Endothelial cell of umbilical vein (primary cell): ENCODE measurements at regions not wholly inside any gene's neighbourhood (a gene's known extent, or its start where the extent isn't known, plus 50 kb on each side); places are given as distances from the start of the nearest gene placed in this dataset.
"Not testable (repeated sequence)": the region's sequence is repeated elsewhere in the genome, so short reads cannot be mapped to it uniquely, and the experiment has no call there.

Source experiments
- BruUV-seq: library from RNA; stranded (reverse); fragments of 400-500 nt; replicated peaks from 2 replicates; lab custom pipeline; 2021; lab: Mats Ljungman, UMichigan
- CTCF ChIA-PET: fragments of 300-600, 350-600 bp; sonication (Branson Sonifier 250); formaldehyde crosslinking; loops from one replicate; lab custom pipeline; 2021; ENCODE audit warnings: antibody characterized with exemption, inconsistent platforms; lab: Charles Lee
- POLR2A ChIA-PET: fragments of 300-600, 350-600 bp; sonication (Branson Sonifier 250); formaldehyde crosslinking; loops from one replicate; lab custom pipeline; 2021; ENCODE audit warnings: antibody characterized with exemption, inconsistent platforms; lab: Charles Lee
- DNase-seq: peaks from one replicate; pipeline ENCODE4 v3.0.0-alpha.2; 2011; ENCODE audit warnings: low read depth, low spot score
- FAIRE-seq: peaks from 2 replicates; lab custom pipeline; 2011; peaks lifted over from hg19 to GRCh38; lab: Jason Lieb, UNC
- H2AFZ ChIP-seq: 2 replicates; pipeline ENCODE4 v1.6.0; 2012; ENCODE audit warnings: low read depth, low read length, control low read depth, inconsistent platforms
- H3K27ac ChIP-seq: 2 replicates; pipeline ENCODE4 v1.5.1; 2011; ENCODE audit warnings: low read depth, mild to moderate bottlenecking, control low read depth, low read length, moderate library complexity; ENCODE audit not compliant: insufficient read depth
- H3K27me3 ChIP-seq, 2 experiments: 2 replicates each; pipeline versions ENCODE4 v1.6.0 to v1.6.1; 2011; ENCODE audit warnings: low read length in 2 of 2, mixed read lengths in 1 of 2; ENCODE audit not compliant: control insufficient read depth in 2 of 2, insufficient read depth in 2 of 2
- H3K36me3 ChIP-seq, 2 experiments: 2 replicates in 1 of 2; 3 replicates in 1 of 2; pipeline ENCODE4 v1.5.1; 2011; ENCODE audit warnings: low read length in 2 of 2, mild to moderate bottlenecking in 1 of 2, moderate library complexity in 1 of 2; ENCODE audit not compliant: control insufficient read depth in 2 of 2, insufficient read depth in 2 of 2; ENCODE audit errors: extremely low read depth in 1 of 2
- H3K4me1 ChIP-seq: 3 replicates; pipeline ENCODE4 v1.5.1; 2011; ENCODE audit warnings: mild to moderate bottlenecking, low read length; ENCODE audit not compliant: control insufficient read depth, insufficient read depth; ENCODE audit errors: extremely low read depth
- H3K4me2 ChIP-seq: 2 replicates; pipeline ENCODE4 v1.6.1; 2011; ENCODE audit warnings: low read length, control low read depth, mixed read lengths; ENCODE audit not compliant: insufficient read depth
- H3K4me3 ChIP-seq, 3 experiments: fragments of 200-600 bp in 1 of 3; sonication (generic), shearing (Covaris generic) in 1 of 3; replicated peaks in 1 of 3; 2 replicates each; pipeline ENCODE4 v1.5.1; 2011 to 2016; ENCODE audit warnings: control low read depth in 3 of 3, low read length in 3 of 3, mild to moderate bottlenecking in 2 of 3, inconsistent platforms in 1 of 3, low read depth in 1 of 3, moderate library complexity in 1 of 3; ENCODE audit not compliant: insufficient read depth in 1 of 3
- H3K79me2 ChIP-seq: 2 replicates; pipeline ENCODE4 v1.6.0; 2012; ENCODE audit warnings: low read length, inconsistent platforms; ENCODE audit not compliant: control insufficient read depth, insufficient read depth
- H3K9ac ChIP-seq: replicated peaks from 2 replicates; pipeline ENCODE3; 2011; ENCODE audit warnings: low read length, control low read depth; ENCODE audit not compliant: insufficient read depth; ENCODE audit errors: extremely low read depth
- H3K9me1 ChIP-seq: replicated peaks from 3 replicates; pipeline ENCODE4 v1.6.0; 2011; ENCODE audit warnings: mild to moderate bottlenecking, low read length; ENCODE audit not compliant: control insufficient read depth, insufficient read depth; ENCODE audit errors: extremely low read depth
- H3K9me3 ChIP-seq: replicated peaks from 2 replicates; pipeline ENCODE4 v1.5.1; 2012; ENCODE audit warnings: low read length, inconsistent platforms; ENCODE audit not compliant: control insufficient read depth, insufficient read depth
- H4K20me1 ChIP-seq: replicated peaks from 2 replicates; pipeline ENCODE3; 2011; ENCODE audit warnings: mild to moderate bottlenecking, low read length; ENCODE audit not compliant: control insufficient read depth, insufficient read depth; ENCODE audit errors: extremely low read depth
- POLR2A ChIP-seq: IDR thresholded peaks from 2 replicates; pipeline ENCODE4 v1.6.1; 2012; ENCODE audit warnings: low read depth, mild to moderate bottlenecking, control low read depth, low read length
- POLR2AphosphoS5 ChIP-seq: IDR thresholded peaks from 2 replicates; pipeline ENCODE4 v1.6.1; 2012; ENCODE audit warnings: low read depth, mild to moderate bottlenecking, control low read depth, low read length, moderate library complexity; ENCODE audit not compliant: insufficient read depth
- dilution Hi-C: fragments of 300-500 bp; cut with MboI; formaldehyde crosslinking; loops from one replicate; pipeline ENCODE4 v1.15.0; 2019; ENCODE audit warnings: low sequenced_read_pairs; ENCODE audit not compliant: extremely low pct_ligation_motif_present
- intact Hi-C: fragments of 100-400 bp; cut with micrococcal nuclease; formaldehyde crosslinking; loops from one replicate; pipeline ENCODE4 v1.10.0; 2022

- CTCF ChIA-PET, result no interaction called here
- POLR2A ChIA-PET, result no interaction called here
- Histone ChIP-seq H3K27ac (no peak overlapping the region), H3K4me3 (no peak overlapping the region), H3K4me2 (no peak overlapping the region), H2AFZ (no peak overlapping the region), H3K36me3 (no peaks in the 10 kb centered on the region), H3K9me1 (no peaks in the 10 kb centered on the region), H3K4me1 (no peaks in the 10 kb centered on the region), H3K79me2 (no peaks in the 10 kb centered on the region), H3K9ac (no peak overlapping the region), H4K20me1 (no peaks in the 10 kb centered on the region), H3K27me3 (no peaks in the 10 kb centered on the region), H3K9me3 (no peaks in the 10 kb centered on the region)
- dilution Hi-C loops, result no loop called here
- TF ChIP-seq POLR2AphosphoS5 (no peak), POLR2A (no peak)
- BruUV-seq, result no TSS peak
- FAIRE-seq (no peak), DNase-seq (no peak)
- intact Hi-C loops, result no loop called here
Measured at GRCh38 chr2:75375646-75376582, 176.6 kb upstream of the TACR1 start.

GRCh38 chr2:75374414-75374957 lies 175.2 kb upstream of the TACR1 start:
- intact Hi-C loops, H3K4me2 ChIP-seq, dilution Hi-C loops, DNase-seq, H3K27me3 ChIP-seq, H3K9me3 ChIP-seq, H3K4me3 ChIP-seq, H3K79me2 ChIP-seq, POLR2A ChIA-PET, BruUV-seq, H3K4me1 ChIP-seq, H3K27ac ChIP-seq, H4K20me1 ChIP-seq, FAIRE-seq, H2AFZ ChIP-seq, H3K36me3 ChIP-seq, H3K9ac ChIP-seq, CTCF ChIA-PET, H3K9me1 ChIP-seq: not testable (repeated sequence)
